ENCODE measurements at regions not wholly inside any gene's neighbourhood (a gene's known extent, or its start where the extent isn't known, plus 50 kb on each side); places are given as distances from the start of the nearest gene placed in this dataset.

GRCh38 chr13:100944791-100945345, 270.3 kb upstream of the TMTC4 start:
- no peak for TF ChIP-seq CTCF (IDR thresholded peaks at IDR 0.05)
- TF ChIP-seq POLR2AphosphoS5 (IDR thresholded peaks at IDR 0.05) = no peak
- TF ChIP-seq POLR2A (IDR thresholded peaks at IDR 0.05) = no peak
